Stimulated activated CD4-positive, alpha-beta T cell treated with anti-CD3 and anti-CD28 coated beads, TNF-alpha, amount 100 ng/mL, for 48 hours (primary cell): ENCODE measurements at regions not wholly inside any gene's neighbourhood (a gene's known extent, or its start where the extent isn't known, plus 50 kb on each side); places are given as distances from the start of the nearest gene placed in this dataset.

Experiments
- DNase-seq, 3 donors: peaks; one replicate each; pipeline ENCODE4 v3.0.0-alpha.2; 2020; ENCODE audit warnings: low read depth in 3 of 3

DNA sequence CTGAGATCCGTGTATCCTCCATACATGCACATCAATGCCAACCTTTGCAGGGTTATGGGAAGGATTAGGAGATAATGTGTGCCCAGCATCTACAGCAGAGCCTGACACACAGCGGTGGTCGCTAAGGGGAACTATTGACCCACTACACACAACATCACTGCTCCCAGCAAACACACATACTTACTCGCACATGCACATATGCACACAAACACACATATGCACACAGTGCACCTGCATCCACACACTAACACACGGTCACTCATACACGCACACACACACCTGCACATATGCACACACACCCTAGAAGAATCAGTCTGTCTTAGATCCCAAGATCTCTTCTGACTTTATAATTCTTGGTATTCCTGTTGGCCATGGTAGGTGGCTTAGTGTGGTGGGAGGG, 118.3 kb downstream of the GYPC start:
- DNase-seq, result no peak

DNA sequence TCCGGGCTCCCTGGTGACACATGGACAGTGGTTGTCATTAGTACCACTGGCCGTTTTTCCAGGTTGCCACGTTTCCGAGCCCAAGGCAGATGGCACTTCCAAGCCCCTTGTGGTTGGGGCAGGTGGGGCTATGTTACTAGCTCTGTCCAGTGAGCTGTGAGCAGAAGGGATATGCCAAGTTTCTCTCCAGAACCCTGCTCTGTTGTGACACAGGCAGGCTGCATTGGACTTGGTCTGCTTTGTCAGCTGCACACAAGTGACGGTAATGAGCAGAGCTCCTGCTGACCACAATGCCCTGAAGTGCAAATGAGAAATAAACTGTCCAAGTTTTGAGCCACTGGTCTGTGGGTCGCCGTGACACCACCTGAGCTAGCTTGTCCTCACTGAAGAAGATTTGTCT, 118.8 kb downstream of the GYPC start:
- no peak for DNase-seq

DNA sequence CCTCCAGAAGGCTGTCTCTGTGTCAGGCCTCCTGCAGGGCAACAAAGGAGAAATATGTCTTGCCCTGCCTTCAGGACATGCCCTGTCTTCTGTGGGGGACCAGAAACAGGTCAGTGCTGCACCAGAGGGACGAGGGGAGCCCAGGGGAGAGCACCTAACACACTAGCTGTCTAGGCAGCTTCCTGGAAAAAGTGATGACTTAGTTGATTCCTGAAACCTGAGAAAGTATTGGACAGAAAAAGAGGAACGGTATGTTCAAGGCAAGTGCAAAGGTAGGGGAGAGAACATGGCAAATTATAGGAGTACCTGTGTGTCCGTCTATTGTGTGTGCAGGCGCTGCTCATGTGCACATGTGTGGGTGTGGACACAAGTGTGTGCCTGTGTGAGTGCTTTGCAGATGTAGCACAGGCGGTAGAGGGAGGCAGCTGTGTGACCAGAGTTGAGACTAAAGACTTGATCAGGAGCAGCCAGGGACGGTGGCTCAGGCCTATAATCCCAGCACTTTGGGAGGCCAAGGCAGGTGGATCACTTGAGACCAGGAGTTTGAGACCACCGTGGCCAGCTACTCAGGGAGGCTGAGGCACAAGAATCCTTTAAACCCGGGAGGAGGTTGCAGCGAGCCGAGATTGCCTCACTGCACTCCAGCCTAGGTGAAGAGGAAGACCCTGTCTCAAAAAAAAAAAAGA, 119.5 kb downstream of the GYPC start:
- DNase-seq, result no peak

DNA sequence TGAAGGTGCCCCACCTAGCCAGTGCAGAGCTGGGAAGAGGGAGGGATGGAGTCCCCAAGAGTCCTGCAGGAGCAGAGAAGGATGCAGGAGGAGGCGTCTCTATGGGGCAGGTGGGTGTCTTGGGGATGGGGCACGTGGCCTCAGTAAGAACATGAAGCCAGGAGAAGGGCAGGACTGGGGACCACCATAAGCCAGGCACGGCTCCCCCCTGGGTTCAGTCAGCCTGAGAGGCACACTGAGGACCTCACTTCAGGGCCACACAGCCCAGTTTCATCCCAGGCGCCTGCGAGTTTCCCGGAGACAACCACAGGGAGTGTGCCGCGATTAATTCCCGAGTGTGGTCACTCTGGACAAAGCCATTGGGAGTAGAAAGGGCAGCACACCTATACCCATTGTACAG, 120.3 kb downstream of the GYPC start:
- no peak for DNase-seq

DNA sequence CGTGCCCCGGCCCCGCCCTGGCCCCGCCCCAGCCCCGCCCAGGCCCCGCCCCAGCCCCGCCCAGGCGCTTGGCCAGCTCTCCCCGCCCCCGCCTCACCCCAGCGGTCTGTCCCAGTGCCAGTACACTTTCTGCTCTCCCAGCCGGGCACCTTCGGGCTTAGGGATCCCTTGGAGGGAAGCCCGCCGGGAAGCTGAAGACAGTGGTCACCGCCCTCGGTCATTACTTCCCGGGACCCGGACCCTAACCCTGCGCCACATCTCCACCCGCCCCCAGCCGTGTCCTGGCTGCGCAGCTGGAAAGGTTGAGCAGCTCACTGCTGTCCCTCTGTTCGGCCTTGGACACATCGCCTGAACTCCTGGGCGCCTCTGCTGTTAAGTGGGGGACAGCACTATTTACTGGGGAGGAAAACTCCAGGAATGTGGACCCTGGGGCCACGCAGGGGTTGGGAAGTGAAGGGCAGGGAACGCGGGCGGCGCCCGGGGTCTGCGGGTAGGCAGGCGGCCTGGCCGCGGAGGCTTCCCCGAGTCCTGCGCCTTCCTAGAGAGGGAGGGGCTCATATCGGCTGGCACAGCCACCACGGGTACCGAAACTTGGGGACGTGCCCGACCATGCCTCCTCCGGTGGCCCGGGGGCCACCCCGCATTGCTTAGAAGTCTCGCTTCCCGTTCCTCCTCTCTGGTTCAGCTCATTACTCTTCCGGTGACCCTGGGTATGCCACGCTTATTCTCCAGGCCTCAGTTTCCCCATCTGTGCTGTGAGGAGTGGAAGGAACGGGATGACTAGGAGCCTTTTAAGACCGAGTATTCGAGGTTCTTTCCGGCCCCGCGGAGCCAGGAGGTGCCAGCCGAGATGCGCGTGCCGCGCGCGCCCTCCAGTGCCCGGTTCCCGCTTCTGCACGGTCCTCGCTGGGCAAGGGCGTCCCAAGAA, 121.0 kb downstream of the GYPC start:
- DNase-seq, result peak; percentile 68 to 75 (median 73)

DNA sequence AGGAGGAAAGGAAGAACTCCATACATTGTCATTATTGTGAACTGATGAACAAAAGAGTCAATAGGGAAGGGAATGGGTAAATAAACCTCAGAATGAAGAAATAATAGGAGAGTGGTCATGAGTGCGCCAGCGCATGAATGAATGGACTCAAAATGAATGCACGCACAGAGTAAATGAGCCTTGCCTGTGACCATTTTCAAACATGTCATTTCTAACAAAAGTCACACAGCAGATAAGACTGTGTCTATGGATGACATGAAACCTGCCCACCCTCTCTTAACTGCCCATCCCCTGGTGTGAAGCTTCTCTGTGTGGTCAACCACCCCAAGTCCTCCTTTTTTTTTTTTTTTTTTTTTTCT, 121.1 kb upstream of the TEX51 start:
- no peak for DNase-seq

DNA sequence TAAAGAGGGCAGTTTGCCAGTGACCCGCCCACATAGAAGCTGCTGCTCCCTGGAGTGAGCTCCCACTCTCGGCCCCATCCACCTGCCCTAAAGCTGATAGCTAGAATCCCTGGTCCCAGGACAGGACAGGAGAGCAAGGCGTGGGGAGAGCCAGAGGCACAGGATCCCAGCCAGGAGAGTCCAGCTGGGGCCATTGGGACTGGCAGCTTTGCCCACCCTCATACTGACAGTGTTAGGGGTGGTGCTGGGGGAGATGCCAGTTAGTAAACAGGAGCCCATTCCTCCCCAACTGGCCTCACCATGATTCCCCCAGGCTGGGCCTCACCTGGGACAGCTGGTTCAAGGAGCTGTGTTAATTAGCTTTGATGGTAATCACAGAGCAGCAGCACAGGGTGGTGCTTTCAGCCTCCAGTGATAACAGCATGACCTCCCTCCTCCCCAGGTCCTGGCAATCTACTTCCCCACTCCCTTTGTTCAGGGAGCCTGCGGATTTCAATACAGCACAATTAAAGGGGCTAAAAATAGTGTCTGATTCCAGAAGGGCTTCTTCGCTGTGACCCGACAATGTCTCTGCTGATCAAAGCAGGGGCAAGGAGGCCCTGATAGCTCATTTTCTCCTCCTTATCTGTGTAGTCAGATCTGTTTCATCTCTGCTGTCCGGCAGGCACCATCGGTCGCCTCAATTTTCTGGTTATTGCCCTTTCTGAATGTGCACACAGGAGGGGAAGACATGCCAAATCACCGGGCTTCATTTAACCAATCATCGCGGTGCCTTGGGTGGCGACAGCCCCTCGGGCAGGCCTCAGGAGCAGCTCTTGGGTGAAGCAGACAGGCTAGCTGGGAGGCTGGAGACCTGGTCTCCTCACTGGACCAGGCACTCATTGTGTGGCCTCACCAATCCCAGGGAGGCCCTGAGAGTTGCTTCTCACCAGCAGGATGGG, 119.9 kb upstream of the TEX51 start:
- no peak for DNase-seq

DNA sequence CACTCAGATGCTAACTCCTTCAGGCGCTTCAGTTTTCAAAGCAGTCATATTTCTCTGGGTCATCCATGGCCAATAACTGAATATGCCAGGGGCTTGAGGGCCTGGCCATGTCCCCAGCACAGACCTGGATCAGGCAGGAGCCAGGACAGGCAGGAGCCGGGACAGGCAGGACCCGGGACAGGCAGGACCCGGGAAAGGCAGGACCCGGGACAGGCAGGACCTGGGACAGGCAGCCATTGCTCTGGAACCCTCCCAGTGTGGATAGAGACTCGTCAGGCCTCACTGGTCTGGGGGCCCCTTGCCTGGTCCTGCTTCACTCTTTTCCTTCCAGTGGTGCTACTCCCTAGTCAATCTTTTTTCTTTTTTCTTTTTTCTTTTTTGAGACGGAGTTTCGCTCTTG, 117.5 kb upstream of the TEX51 start:
- DNase-seq, result no peak

DNA sequence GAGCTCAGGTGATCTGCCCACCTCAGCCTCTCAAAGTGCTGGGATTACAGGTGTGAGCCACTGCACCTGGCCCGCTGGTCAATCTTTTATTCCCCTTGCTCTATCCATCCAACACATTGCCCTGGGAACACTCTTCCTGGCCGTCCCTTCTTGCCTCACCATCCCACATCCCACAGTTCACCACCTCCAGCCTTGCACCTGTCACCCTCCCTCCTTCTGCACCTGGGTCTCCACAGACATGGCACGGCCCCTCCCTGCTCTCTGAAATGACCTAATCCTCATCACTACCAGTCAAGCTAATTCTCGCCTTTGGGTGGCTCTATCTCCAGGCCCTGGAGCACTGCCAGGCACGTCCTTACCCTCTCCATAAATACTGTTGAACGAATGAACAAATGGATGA, 116.9 kb upstream of the TEX51 start:
- DNase-seq, result no peak

DNA sequence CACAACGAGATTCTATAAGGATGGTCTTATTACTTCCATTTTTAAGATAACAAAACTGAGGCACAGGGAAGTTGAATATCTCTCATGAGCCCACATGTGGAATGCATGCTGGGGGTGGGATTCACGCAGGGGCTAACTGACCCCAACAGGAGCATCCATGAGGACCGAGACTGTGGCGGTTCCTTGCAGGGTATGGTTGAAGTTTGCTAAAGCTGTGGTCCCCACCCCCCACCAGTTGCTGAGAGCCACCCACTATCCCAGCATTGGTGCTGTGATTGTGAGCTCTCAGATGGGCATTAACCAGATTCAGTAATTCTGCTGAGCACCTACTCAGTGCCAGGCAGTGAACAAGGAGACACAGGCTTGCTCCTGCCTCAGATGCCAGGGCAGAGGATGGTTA, 116.0 kb upstream of the TEX51 start:
- no peak for DNase-seq

DNA sequence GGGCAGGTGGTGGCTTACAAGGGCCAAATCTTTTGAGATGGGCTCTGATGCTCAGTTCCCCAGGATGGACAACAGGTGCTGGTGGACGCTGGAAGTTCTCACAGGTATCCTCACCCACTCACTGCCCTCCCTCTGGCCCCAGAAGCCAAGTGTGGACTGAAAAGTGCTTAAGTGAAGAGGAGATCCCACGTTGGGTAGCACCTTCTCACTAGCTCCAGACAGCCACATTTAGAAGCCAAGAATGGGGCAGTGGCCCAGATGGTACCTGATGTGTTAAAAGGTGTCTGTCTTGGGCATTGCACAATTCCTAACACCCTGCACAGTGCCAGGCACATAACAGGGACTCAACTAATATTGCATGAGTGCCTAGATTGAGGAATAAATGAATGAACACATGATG, 115.3 kb upstream of the TEX51 start:
- no peak for DNase-seq

DNA sequence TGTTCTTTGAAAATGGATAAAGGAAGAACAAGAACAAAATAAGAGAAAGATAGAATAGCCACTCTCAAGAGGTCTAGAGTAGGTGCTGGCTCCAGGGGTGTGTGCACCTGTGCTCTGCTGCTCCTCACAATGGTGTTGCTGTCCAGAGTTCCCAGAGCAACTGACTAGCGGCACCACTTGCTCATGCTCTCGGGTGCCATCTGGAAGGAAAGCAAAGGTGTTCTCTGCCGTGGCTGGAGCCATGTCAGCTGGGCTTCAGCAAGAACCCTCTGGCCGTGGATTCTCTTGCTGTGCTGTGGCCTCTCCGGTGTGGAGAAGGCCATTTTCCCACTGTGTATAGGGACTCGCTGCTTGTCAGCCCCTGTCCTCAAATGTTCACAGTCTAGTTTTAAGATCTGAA, 114.6 kb upstream of the TEX51 start:
- no peak for DNase-seq

DNA sequence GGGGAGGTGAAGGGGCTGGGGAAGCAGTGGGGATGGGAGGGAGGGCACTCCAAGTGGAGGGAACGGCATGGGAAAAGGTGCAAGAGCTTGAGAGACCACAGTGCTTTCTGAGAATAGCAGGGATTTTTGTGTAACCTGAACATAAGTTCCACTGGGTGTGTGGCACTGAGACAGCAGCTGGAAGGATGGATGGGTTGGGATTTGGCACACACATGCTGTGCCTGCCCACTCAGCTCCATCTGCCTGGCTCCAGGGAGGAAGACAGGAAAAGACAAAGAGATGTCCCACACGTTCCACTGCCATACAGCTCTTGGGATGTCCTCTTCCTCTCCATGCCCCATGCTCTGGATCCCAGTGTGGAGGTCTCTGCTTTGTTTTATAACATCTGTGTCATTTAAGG, 114.1 kb upstream of the TEX51 start:
- no peak for DNase-seq

DNA sequence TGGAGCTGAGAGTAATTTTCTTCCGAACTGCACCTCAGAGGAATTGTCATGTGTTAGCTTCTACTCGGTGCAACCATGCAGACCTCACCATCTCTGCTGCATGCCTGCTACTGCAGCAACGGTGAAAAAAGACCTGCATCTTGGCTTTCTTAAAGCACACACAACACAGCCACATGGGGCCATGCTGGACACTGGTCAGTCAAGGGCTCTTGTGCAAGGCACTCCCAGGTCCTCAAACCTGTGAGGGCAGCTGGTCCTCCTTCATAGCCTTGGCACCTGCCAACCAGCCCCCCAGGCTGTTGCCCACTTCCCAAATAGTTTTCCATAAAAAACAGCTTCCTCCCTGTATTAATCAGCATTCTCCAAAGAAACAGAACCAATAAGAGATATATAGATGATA, 113.5 kb upstream of the TEX51 start:
- DNase-seq, result no peak

DNA sequence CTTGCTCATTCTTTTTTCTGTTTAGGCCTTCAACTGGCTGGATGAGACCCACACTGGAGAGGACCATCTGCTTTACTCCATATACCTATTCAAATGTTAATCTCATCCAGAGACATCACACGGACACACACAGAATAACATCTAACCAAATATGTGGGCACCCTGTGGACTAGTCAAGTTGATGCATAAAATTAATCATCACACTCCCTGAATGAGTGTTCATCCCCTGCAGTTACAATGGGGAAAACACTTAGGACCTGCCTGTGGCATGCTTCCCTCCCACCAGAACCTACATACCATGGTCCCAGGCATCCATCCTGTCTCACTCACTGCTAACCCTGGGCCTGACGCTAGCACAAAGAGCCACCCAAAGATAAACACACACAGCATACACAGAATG, 112.8 kb upstream of the TEX51 start:
- no peak for DNase-seq

DNA sequence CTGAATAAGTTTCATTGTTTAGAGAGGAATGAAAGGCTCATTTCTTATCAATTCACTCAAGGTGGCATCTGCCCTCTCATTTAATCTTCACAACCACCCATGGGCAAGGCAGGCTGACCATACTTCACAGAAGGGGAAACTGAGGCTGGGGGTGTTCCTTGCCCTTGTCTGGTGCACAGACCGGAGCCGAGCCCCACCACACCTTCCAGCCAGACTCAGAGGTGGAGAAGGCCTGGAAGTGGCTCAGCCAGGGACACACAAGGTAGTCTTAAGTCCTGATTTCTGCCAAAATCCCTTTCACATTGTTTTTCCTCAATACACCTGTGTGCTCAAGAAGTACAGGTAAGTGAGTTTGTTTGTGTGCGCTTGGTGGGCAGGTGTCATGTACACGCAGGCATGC, 111.9 kb upstream of the TEX51 start:
- no peak for DNase-seq

DNA sequence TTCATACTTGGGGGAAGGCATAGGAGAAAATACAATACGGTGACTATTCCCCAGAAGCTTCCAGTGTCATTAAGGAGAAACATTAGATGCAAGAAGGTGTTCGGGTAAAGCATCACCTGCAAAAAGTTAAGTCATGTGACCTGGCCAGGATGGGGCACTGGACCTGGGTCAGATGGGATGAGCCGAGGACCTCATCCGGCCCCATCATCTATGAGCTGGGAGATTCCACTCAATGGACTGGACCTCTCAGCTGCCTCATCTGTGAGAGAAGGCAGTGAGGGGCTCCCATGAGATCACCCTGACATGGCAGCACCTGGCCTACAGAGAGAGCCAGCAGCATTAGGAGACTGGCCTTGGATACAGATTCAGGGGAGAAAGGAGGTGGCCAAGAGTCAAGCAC, 111.4 kb upstream of the TEX51 start:
- no peak for DNase-seq

DNA sequence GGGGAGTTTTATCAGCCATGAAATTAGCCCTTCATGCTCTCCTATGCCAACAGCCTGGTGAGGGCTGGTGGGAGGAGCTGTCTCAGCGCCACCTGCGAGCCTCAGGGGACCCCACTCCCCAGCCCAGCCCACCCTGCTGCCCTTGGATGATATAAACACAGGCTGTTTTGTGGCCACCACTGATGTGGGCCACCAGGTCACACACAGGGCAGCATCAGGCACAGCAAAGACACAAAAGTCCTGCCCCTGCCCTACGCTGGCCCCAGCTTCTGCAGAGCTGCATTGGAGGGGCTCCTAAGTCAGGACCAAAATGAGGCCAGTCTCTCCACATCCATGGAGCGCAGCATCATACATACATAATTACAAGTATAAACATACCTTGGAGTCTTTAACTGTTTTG, 110.6 kb upstream of the TEX51 start:
- no peak for DNase-seq

DNA sequence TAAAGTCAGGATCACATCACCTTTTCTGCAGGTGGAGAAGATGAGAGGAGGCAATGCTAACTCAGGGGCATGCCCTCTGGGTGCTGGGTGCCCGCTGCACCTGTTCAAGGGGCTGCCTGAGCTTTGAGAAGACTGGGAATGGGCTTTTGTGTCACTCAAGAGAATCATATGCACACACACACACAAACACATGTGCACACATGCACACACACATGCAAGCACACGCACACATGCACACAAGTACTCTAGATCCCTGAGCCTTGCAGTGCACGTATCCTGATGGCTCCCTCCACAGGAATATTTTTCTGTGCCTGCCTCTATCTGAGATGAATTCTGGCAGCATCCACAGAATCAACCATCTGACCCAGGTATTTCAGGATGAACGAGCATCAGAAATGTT, 110.0 kb upstream of the TEX51 start:
- DNase-seq, result no peak

DNA sequence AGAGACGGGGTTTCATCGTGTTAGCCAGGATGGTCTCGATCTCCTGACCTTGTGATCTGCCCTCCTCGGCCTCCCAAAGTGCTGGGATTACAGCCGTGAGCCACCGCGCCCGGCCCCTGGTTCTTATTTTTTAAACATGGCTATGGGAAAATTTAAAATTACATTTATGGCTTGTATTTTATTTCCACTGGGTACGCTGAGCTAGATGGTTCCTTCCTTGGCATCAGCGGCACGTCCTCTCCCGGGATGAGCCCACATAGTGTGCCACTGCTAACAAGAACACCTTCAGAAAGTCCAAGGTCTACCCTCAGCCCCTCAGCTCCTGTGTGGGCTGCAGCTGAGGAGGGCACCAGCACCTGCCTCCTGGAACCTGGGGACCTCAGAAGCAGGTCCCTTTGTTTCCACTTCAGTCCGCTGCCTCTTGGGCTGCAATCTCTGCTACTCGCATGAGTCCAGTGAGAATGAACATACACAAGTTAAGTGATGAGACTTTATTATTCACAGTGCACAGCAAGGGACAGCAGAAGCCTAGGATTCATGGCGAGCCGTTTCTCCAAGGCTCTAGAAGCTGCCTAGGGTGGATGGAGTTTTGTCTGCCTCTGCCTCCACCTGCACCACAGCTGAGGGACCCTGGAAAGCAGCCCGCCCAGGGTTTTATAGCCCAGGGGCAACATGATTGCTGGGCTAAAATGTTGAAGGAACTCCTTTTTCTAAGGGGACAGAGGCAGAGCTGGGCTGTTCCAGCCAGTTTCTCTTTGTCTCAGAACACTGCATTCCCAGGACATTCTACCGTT, 107.5 kb upstream of the TEX51 start:
- DNase-seq, result no peak

DNA sequence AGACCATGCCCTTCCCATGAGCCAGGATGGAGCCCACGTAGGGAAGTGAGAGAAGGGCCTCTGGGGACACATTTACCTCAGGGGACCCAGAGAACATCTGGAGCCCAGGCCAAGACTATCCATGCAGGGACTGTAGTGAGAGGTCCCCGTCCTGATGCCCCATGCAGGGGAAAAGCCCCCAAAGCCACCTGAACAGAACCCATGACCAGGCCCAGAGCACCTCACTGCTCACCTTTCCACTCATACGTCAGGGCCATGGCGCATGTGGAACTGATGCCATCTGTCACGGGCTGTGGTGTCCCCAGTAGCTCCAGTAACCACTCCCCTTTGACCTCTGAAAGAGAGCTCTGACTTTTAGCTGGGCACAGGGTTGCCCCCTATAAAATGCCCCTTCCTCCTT, 106.5 kb upstream of the TEX51 start:
- no peak for DNase-seq

DNA sequence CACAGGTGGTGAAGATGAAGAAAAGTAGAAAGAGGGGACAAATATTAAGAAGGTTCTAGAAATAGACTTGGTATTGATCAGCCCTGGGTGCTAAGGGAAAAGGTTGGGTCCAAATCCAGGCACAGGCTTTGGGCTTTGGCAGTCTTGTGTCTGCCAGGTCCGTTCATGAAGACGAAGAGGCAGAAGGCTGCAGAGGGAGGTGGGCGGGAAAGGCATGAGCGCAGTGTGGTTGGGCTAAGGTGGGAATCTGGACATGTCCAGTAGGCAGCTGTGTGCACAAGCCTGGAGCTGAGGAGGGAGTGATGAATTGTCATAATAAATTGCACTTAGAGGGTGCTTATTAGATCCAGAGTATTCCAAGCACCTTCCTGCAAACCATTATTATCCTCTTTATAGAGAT, 105.7 kb upstream of the TEX51 start:
- no peak for DNase-seq
